ENCODE measurements at regions not wholly inside any gene's neighbourhood (a gene's known extent, or its start where the extent isn't known, plus 50 kb on each side); places are given as distances from the start of the nearest gene placed in this dataset.

- Histone ChIP-seq H3K27ac (no peak overlapping the region), H3K4me3 (no peak overlapping the region), H3K4me1 (no peaks in the 10 kb centered on the region), H3K4me2 (no peak overlapping the region), H3K9me3 (no peaks in the 10 kb centered on the region)
- WGBS (ENCODE audit: missing lambda C conversion rate), result 43% methylated on average over 3 of the region's 3 CpGs
- ChIA-PET CTCF (interaction anchor here (0.7 kb wide), 1 partner anchor 1246 kb away, joined by 3 read pairs; no protein-coding TSS in a partner anchor), POLR2A (no interaction called here)
- FAIRE-seq, result no peak
- DNase-seq (ENCODE audit: low read depth in 1 of 2, low spot score in 1 of 2), result no peak
- ATAC-seq, result no peak
- TF ChIP-seq KDM1A (IDR thresholded peaks at IDR 0.05; ENCODE audit: low read depth), result no peak
- no peak for TF ChIP-seq CBX2 (IDR thresholded peaks at IDR 0.05; ENCODE audit: borderline replicate concordance, low read depth)
- no peak for TF ChIP-seq SMC3 (IDR thresholded peaks at IDR 0.05)
These were observed 1066.8 kb upstream of the PABPC4L start for GRCh38 chr4:135268369-135268768.

- Histone ChIP-seq H3K9me3 (no peaks in the 10 kb centered on the region), H3K27ac (no peak overlapping the region), H3K4me3 (no peak overlapping the region), H3K4me1 (no peaks in the 10 kb centered on the region), H3K4me2 (no peak overlapping the region)
- 44% methylated on average over 13 of the region's 13 CpGs for WGBS (ENCODE audit: missing lambda C conversion rate)
- DNase-seq (ENCODE audit: low read depth in 1 of 2, low spot score in 1 of 2) (no peak), FAIRE-seq (no peak), ATAC-seq (no peak)
- no peak for TF ChIP-seq HES2 (IDR thresholded peaks at IDR 0.05)
- no peak for TF ChIP-seq HMGXB4 (CRISPR knock-in tag; IDR thresholded peaks at IDR 0.05; ENCODE audit: borderline replicate concordance)
- no peak for TF ChIP-seq E2F6 (IDR thresholded peaks at IDR 0.05; ENCODE audit: borderline replicate concordance, low read depth)
- TF ChIP-seq RNF2 (IDR thresholded peaks at IDR 0.05; ENCODE audit: borderline replicate concordance, low read depth), result no peak
- ChIA-PET POLR2A (no interaction called here), CTCF (no interaction called here)
These were observed 1065.7 kb upstream of the PABPC4L start for GRCh38 chr4:135267148-135267865.

- Histone ChIP-seq H3K27ac (no peak overlapping the region), H3K4me1 (no peaks in the 10 kb centered on the region), H3K9me3 (no peaks in the 10 kb centered on the region), H3K4me2 (no peak overlapping the region), H3K4me3 (no peak overlapping the region)
- TF ChIP-seq SREBF2 (IDR thresholded peaks at IDR 0.05) (no peak), HOXA7 (CRISPR knock-in tag; IDR thresholded peaks at IDR 0.05) (no peak), CHD4 (IDR thresholded peaks at IDR 0.05; ENCODE audit: borderline replicate concordance) (no peak), ATOH8 (CRISPR knock-in tag; IDR thresholded peaks at IDR 0.05; ENCODE audit: low read depth) (no peak), BCL3 (IDR thresholded peaks at IDR 0.05) (no peak), RCOR1 (IDR thresholded peaks at IDR 0.05; ENCODE audit: low read depth, low read length) (no peak), EP300 (IDR thresholded peaks at IDR 0.05) (no peak), HES2 (IDR thresholded peaks at IDR 0.05) (no peak), CBX8 (IDR thresholded peaks at IDR 0.05) (no peak), RARB (CRISPR knock-in tag; IDR thresholded peaks at IDR 0.05) (no peak), GATA3 (IDR thresholded peaks at IDR 0.05; ENCODE audit: borderline replicate concordance) (no peak)
- ChIA-PET CTCF (no interaction called here), POLR2A (no interaction called here)
- FAIRE-seq (no peak), ATAC-seq (no peak), DNase-seq (ENCODE audit: low read depth in 1 of 2, low spot score in 1 of 2) (no peak)
These were observed 1054.5 kb upstream of the PABPC4L start for GRCh38 chr4:135256111-135256510.

Measured in A549 (cell line).